Activated naive CD8-positive, alpha-beta T cell treated with anti-CD3 and anti-CD28 coated beads, Interleukin-2, amount 50 U/mL, for 16 hours (primary cell): ENCODE measurements at regions not wholly inside any gene's neighbourhood (a gene's known extent, or its start where the extent isn't known, plus 50 kb on each side); places are given as distances from the start of the nearest gene placed in this dataset.

Source experiments
- DNase-seq: peaks from one replicate; pipeline ENCODE4 v3.0.0-alpha.2; 2020; ENCODE audit warnings: low read depth, low spot score

GRCh38 chr12:111111681-111112080, 191.3 kb upstream of the MYL2 start:
- DNase-seq = no peak

- no peak for DNase-seq
These were observed 190.2 kb upstream of the MYL2 start for GRCh38 chr12:111110556-111110955.

GRCh38 chr12:111108726-111109125, 188.3 kb upstream of the MYL2 start:
- no peak for DNase-seq

GRCh38 chr12:111107392-111108178, 187.2 kb upstream of the MYL2 start:
- no peak for DNase-seq

GRCh38 chr12:111105294-111105693, 184.9 kb upstream of the MYL2 start:
- no peak for DNase-seq

GRCh38 chr12:111103583-111103982, 183.2 kb upstream of the MYL2 start:
- DNase-seq = no peak

- no peak for DNase-seq
These were observed 181.8 kb upstream of the MYL2 start for GRCh38 chr12:111102102-111102739.

- DNase-seq = no peak
These were observed 180.6 kb upstream of the MYL2 start for GRCh38 chr12:111101003-111101402.

GRCh38 chr12:111100554-111100953, 180.2 kb upstream of the MYL2 start:
- DNase-seq = no peak

- DNase-seq = no peak
These were observed 179.6 kb upstream of the MYL2 start for GRCh38 chr12:111100003-111100402.

GRCh38 chr12:111099186-111099585, 178.8 kb upstream of the MYL2 start:
- DNase-seq = no peak

- DNase-seq = no peak
These were observed 174.0 kb upstream of the MYL2 start for GRCh38 chr12:111094157-111095010.

- DNase-seq = no peak
These were observed 173.2 kb upstream of the MYL2 start for GRCh38 chr12:111093428-111094142.

GRCh38 chr12:111091051-111091450, 170.7 kb upstream of the MYL2 start:
- DNase-seq = no peak

GRCh38 chr12:111089616-111090015, 169.2 kb upstream of the MYL2 start:
- no peak for DNase-seq

GRCh38 chr12:111088409-111088808, 168.0 kb upstream of the MYL2 start:
- no peak for DNase-seq

- DNase-seq = no peak
These were observed 166.7 kb upstream of the MYL2 start for GRCh38 chr12:111086947-111087700.

- DNase-seq = no peak
These were observed 164.7 kb upstream of the MYL2 start for GRCh38 chr12:111085096-111085495.

GRCh38 chr12:111084605-111085004, 164.2 kb upstream of the MYL2 start:
- no peak for DNase-seq

- no peak for DNase-seq
These were observed 163.8 kb upstream of the MYL2 start for GRCh38 chr12:111084158-111084557.

- no peak for DNase-seq
These were observed 161.2 kb upstream of the MYL2 start for GRCh38 chr12:111081600-111081999.
